Urinary bladder (tissue), 3 donors: ENCODE measurements at regions not wholly inside any gene's neighbourhood (a gene's known extent, or its start where the extent isn't known, plus 50 kb on each side); places are given as distances from the start of the nearest gene placed in this dataset.

Source experiments
- DNase-seq: peaks from one replicate; pipeline ENCODE4 v3.0.0-alpha.2; 2015; ENCODE audit errors: extremely low spot score
- H3K27ac ChIP-seq: one replicate; pipeline ENCODE4 v1.5.1; 2013; ENCODE audit warnings: low read depth, mild to moderate bottlenecking, moderate library complexity
- H3K36me3 ChIP-seq: one replicate; pipeline ENCODE4 v1.6.1; 2013; ENCODE audit warnings: mild to moderate bottlenecking, moderate library complexity; ENCODE audit not compliant: insufficient read depth
- H3K4me1 ChIP-seq: one replicate; pipeline ENCODE4 v1.6.1; 2013; ENCODE audit warnings: mild to moderate bottlenecking, moderate library complexity; ENCODE audit not compliant: insufficient read depth
- H3K4me3 ChIP-seq: one replicate; pipeline ENCODE4 v1.5.1; 2013; ENCODE audit warnings: low read depth, low read length
- WGBS: extraction: QIAGEN DNeasy Blood & Tissue Kit; methylation state at CpG from one replicate; pipeline ENCODE4 v1.1.7; 2013; 5-methylcytosine and 5-hydroxymethylcytosine counted together
- donor health status: healthy with polysubstance abuse.
- donor health status: healthy.

DNA sequence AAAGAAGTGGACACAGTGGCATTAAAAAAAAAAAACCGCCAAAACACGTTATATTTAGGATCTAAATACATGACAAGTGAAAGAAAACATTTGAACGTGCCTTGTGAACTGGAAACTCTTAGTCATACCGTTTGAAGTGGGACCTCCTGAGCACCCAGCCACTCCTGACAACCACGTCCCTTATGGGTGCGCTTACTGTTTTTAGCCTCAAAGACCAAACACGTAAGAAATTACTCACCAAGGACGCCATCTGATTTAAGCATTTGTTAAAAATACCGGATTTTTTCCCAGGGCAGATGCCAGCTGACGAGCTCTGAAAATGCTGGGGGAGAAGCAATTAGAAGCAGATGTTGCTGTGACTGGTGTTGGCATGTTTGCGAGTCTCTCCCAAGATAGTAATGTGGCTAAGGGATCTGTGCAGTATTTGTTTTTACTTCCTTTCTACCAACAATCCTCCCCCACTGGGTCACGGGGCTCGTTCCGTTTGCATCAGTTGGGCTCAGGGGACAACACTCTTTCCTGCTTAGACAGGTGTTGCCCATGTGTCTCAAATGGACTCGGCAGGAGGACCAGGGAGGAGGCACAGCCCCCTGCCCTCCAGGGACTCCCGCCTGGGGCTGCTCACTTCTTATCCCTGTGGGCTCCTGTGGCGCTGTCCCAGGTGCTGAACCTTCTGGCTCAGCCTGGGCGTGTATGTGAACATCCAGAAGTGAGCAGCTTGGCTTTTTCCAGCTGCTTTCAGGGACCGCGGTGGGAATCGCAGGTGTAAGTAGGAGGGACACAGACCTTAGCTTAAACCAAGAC, 101.0 kb downstream of the BEGAIN start:
- no peak overlapping the region for H3K4me3 ChIP-seq
- H3K36me3 ChIP-seq = no peaks in the 10 kb centered on the region
- no peak overlapping the region for H3K27ac ChIP-seq
- DNase-seq = peak; percentile 43
- WGBS = 37% methylated on average over 21 of the region's 21 CpGs
- H3K4me1 ChIP-seq = no peaks in the 10 kb centered on the region
